Stimulated activated naive CD4-positive, alpha-beta T cell (primary cell): ENCODE measurements at regions not wholly inside any gene's neighbourhood (a gene's known extent, or its start where the extent isn't known, plus 50 kb on each side); places are given as distances from the start of the nearest gene placed in this dataset.
A peak's percentile ranks its signal among the peaks of the same experiment; 100 is the strongest.
"Not testable (repeated sequence)": the region's sequence is repeated elsewhere in the genome, so short reads cannot be mapped to it uniquely, and the experiment has no call there.

Experiments used
- DNase-seq, 6 experiments: peaks; one replicate each; lab custom pipeline; 2025; lab: John Stamatoyannopoulos, UW

- no peak for DNase-seq
Observed at GRCh38 chr20:56769921-56770600, 141.0 kb downstream of the TFAP2C start.

GRCh38 chr20:56773749-56774148, 144.6 kb downstream of the TFAP2C start:
- DNase-seq, result no peak

- DNase-seq, result no peak
Observed at GRCh38 chr20:56774873-56775272, 145.8 kb downstream of the TFAP2C start.

- no peak for DNase-seq
Observed at GRCh38 chr20:56776345-56776744, 147.2 kb downstream of the TFAP2C start.

- peak in 3 of 6 experiments; percentile 8 to 42 (median 31) for DNase-seq
Observed at GRCh38 chr20:56778765-56779195, 149.7 kb downstream of the TFAP2C start.

GRCh38 chr20:56779452-56780143, 150.5 kb downstream of the TFAP2C start:
- no peak for DNase-seq

- DNase-seq, result no peak
Observed at GRCh38 chr20:56780266-56780665, 151.2 kb downstream of the TFAP2C start.

GRCh38 chr20:56781108-56781739, 152.1 kb downstream of the TFAP2C start:
- no peak for DNase-seq

- DNase-seq, result not testable (repeated sequence)
Observed at GRCh38 chr20:56781987-56782560, 153.0 kb downstream of the TFAP2C start.

GRCh38 chr20:56782814-56783213, 153.7 kb downstream of the TFAP2C start:
- not testable (repeated sequence) for DNase-seq

- no peak for DNase-seq
Observed at GRCh38 chr20:56783826-56784225, 154.7 kb downstream of the TFAP2C start.

- DNase-seq, result no peak
Observed at GRCh38 chr20:56786503-56786902, 157.4 kb downstream of the TFAP2C start.

- DNase-seq, result no peak
Observed at GRCh38 chr20:56788041-56788670, 159.1 kb downstream of the TFAP2C start.

GRCh38 chr20:56788671-56789610, 159.8 kb downstream of the TFAP2C start:
- DNase-seq, result no peak

GRCh38 chr20:56793916-56794315, 164.8 kb downstream of the TFAP2C start:
- no peak for DNase-seq

GRCh38 chr20:56795492-56795891, 166.4 kb downstream of the TFAP2C start:
- DNase-seq, result no peak

GRCh38 chr20:56796345-56796744, 167.2 kb downstream of the TFAP2C start:
- DNase-seq, result no peak

- DNase-seq, result no peak
Observed at GRCh38 chr20:56797023-56797422, 167.9 kb downstream of the TFAP2C start.

GRCh38 chr20:56798634-56799033, 169.5 kb downstream of the TFAP2C start:
- DNase-seq, result no peak

- DNase-seq, result no peak
Observed at GRCh38 chr20:56799187-56799586, 170.1 kb downstream of the TFAP2C start.

GRCh38 chr20:56800088-56800487, 171.0 kb downstream of the TFAP2C start:
- no peak for DNase-seq
